GM12864 (cell line): ENCODE measurements at regions not wholly inside any gene's neighbourhood (a gene's known extent, or its start where the extent isn't known, plus 50 kb on each side); places are given as distances from the start of the nearest gene placed in this dataset.

Experiments used
- DNase-seq: peaks from one replicate; pipeline ENCODE4 v3.0.0-alpha.2; 2011; ENCODE audit warnings: low read depth
- H3K4me3 ChIP-seq: 2 replicates; pipeline ENCODE4 v1.5.1; 2011; ENCODE audit warnings: mild to moderate bottlenecking, low read depth, low read length, control low read depth
- CTCF ChIP-seq: IDR thresholded peaks from 2 replicates; pipeline ENCODE4 v1.5.1; 2011; ENCODE audit warnings: low read depth, mild to moderate bottlenecking, moderate library complexity, low read length, control low read depth, inconsistent platforms; ENCODE audit errors: missing control alignments

GRCh38 chrX:9318213-9318612, 146.6 kb upstream of the TBL1X start:
- no peak for TF ChIP-seq CTCF
- DNase-seq: no peak
- H3K4me3 ChIP-seq: no peak overlapping the region

GRCh38 chrX:9318766-9319165, 146.1 kb upstream of the TBL1X start:
- DNase-seq: no peak
- no peak overlapping the region for H3K4me3 ChIP-seq
- no peak for TF ChIP-seq CTCF

- no peak for DNase-seq
- H3K4me3 ChIP-seq: no peak overlapping the region
- TF ChIP-seq CTCF: no peak
Observed at GRCh38 chrX:9320940-9321339, 143.9 kb upstream of the TBL1X start.

DNA sequence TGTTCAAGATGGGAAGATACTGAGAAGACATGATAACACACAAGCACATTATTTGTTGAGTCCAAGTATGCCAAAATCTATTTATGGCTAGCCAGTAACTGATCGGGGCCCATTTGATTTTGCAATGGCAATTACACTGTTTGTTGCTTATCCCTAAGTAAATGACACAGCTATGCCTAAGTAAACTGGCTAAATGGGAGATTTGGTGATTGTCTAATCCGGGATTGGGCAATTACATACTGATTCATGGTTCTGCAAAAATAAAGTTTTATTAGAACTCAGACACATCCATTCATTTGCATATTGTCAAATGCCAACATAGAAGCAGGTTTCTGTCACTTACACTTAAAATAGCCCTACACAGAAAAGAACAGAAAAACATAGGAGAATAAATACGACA, 140.2 kb upstream of the TBL1X start:
- DNase-seq: no peak
- TF ChIP-seq CTCF: no peak
- no peak overlapping the region for H3K4me3 ChIP-seq

DNA sequence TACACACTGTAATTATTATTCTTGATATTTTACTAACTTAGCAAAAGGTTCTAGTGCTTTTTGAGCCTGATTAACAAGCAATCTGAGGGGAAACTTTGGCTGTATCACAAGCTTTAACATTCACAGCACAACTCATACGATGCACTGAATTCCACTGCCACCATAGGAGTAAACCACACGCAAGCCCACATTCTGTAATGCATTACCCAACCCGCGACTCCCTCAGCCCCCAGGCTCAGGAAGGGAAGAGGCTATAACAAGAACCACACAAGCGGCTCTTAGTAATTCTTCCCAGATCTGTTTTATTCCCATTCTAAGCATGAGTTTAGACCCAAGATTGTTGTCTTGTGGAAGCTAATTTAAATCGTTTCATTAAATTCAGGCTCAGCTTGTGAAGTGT, 138.5 kb upstream of the TBL1X start:
- DNase-seq: no peak
- TF ChIP-seq CTCF: no peak
- H3K4me3 ChIP-seq: no peak overlapping the region

DNA sequence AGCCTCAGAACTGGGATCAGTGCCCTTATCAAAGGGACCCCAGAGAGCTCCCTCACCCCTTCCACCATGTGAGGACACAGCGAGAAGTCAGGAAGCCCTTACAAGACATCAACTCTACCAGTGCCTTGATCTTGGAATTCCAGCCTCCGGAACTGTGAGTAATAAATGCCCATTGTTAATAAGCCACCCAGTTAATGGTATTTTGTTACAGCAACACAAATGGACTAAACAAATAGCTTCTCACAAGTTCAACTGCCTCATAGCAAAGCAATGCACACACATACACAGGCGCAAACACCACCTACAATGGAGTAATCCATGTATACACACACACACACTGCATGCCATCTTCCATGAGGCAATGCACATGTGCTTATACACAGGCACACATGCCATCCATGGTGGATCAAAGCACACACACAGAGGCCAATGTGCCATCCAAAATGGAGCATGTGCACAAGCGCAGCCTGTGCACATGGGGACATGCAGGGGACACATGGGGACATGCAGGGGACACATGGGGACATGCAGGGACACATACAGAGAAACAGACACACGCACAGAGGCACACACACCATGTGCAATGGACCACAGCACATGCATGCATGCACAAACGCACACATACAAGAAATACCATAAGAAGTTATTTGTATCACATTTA, 137.6 kb upstream of the TBL1X start:
- no peak for DNase-seq
- H3K4me3 ChIP-seq: no peak overlapping the region
- TF ChIP-seq CTCF: no peak

DNA sequence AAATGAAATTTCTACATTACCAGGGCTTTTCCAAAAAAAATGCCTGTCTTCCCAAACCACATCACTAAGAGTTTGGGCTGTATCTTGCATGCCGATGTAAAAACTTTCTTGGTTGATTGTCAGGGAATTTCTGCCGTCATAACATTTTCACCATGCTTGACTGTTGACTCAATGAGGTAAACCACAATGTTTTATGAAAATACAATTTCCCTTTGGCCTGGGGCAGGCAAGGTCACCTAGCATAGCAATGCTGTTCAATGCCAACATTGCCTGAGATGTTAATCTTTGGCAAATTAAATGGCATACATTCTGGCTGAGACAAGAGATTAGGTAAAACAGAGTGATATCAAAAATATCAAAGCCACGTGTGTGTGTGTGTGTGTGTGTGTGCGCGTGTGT, 137.1 kb upstream of the TBL1X start:
- no peak for TF ChIP-seq CTCF
- DNase-seq: no peak
- H3K4me3 ChIP-seq: no peak overlapping the region
